Effector CD4-positive, alpha-beta T cell (primary cell): ENCODE measurements at regions not wholly inside any gene's neighbourhood (a gene's known extent, or its start where the extent isn't known, plus 50 kb on each side); places are given as distances from the start of the nearest gene placed in this dataset.
"Not testable (repeated sequence)": the region's sequence is repeated elsewhere in the genome, so short reads cannot be mapped to it uniquely, and the experiment has no call there.

Source experiments
- DNase-seq: peaks from one replicate; pipeline ENCODE4 v3.0.0-alpha.2; 2020

DNA sequence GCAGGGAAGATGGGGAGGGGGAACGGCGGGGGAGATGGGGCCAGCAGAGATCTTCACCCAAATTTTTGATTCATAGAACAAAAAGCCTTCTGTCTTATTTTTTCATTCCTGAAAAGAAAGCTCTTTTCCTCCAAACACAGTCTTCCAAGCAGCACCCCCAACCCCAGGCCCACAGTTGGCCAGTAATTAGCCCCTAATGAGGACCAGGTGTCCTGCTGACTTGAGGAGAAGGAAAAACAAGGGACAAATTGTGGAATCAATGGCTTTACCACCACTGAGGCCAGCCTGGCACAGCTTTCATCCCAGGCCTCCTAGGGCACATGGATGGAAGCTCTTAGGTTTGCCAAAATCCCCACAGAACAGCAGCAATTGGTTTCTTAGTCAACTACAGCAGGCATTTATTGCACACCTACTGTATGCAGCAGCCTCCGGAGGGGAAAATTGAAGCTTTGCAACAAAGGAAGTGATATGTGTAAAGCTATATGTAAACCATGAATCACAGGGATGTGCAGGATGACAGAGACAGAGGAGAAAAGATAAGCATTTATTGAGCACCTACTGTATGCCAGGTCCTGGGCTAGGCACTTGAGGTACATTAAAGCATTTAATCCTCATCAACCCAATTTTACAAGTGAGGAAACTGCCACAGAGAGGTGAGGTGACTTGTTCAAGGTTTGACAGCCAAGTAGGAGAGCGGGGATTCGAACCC is 199.5 kb downstream of the TBC1D2B start:
- DNase-seq = no peak

DNA sequence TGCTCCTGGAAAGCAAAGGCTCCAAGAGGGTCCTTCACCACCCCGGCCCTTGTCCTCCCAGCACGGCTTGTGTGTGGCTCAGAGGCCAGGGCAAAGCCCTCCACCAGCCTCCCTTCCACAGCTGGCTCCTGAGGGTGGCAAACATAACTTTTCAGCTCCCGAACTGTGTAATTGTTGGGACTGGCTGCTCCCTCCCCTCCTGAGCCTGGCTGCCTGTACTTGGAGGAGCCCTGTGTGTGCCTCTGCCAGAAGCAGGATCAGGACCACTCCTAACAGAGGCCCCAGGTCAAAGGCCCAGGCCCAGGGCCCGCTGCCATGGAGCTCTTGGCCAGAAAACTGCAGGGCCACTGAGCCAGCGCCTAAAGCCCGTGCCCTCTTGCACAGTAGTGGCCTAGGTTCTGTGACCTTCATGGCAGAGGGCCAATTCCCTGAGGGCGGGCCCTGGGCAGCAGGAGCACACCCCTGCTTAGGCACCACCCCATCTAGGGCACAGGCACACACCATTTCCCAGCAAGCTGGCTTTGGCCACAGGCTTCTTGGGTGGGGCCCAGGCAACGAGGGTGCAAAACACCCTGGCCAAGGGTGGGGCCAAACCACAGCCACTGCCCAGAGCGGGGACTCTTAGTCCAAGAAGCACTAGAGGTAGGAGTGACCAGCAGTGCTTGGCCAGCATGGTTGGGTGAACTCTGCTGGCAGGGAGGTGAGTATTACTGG is 201.2 kb downstream of the TBC1D2B start:
- DNase-seq = not testable (repeated sequence)

DNA sequence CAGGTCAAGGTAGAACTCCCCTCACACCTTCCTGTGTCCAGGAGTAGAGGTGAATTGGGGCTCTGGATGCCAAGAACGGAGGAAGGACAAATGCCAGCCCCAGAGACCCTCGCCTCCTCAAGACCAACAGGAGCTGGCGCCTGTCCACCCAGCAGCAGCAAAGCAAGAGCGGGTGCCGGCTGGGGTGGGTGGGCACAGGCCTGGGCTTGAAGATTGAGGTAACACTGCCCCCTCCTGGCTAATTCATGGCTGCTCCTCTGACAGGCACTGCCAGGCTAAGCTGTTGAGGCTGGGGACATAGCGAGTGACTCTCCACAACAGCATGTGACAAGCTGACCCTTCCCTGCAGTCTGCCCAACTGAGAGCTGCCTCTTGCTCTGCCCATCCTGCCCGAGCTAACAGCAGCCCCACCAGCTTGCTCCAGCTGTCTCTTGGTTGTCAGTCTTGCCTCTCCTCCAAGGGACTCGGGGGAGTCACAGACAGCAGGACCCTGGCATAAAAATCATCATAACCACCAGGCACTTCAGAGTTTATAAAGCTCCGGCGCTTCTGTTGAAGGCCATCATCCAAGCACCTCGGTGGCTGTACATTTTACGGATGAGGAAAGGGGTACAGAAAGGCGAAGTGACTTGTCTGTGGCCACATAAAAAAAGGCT is 202.3 kb downstream of the TBC1D2B start:
- DNase-seq = not testable (repeated sequence)

DNA sequence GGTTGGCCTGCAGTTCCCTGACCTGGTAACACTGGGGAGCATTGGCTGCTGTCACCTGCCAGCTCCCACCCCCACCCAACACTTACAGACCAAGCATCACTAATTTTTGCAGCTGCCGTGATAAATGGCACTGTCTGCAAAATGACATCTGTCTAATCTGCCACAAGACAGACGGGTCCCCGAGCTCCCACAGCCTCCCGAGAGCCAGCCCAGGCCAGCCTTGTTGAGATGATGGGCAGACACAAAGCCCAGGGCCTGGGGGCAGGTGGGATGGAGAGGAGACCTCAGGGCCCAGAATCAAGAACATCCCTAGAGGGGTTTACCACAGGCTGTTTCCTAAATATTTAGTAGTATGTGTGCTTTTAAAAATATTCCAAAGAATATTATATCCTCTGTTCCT is 203.4 kb downstream of the TBC1D2B start:
- no peak for DNase-seq

DNA sequence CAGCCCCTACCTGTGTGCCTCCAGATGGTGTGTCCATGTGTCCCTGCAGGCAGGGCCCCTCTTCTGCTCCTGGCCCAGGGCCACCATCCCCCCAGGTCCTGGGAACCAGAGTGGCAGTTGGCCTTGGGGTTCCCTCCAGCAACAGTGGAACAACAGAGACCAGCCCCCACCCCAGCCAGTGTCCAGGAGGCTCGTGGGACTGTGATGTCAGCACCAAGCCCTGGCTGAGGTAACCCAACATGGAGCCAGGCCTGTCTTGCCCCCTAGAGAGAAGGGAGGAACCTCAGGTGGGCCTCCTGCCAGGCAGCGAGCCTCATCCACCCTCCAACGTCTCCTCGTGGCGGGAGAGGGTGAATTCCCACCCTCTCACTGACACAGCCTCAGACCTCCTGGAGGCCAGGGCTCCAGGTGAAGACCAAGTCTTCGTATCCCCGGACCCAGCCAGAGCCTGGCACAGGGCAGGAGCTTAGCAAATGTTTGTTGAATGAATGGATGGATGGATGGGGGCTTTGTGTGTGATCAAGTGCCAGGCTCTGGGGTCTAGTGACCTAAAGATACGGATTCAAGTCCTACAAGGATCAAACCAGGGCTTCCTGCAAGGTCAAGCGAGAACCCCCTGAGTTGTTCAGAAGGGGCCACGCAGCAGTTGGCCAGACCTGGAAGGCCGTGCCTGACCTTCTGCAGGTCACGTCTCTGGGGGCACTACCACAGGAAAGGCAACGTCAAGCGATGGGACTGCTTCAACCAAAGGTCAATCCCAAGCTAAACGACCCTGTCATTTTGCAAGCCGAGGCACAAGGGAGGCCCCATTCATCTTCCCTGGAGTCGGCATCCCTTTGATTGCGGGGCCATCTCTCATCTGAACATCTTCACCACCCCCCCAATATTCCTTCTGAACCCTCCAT is 204.7 kb downstream of the TBC1D2B start:
- not testable (repeated sequence) for DNase-seq

DNA sequence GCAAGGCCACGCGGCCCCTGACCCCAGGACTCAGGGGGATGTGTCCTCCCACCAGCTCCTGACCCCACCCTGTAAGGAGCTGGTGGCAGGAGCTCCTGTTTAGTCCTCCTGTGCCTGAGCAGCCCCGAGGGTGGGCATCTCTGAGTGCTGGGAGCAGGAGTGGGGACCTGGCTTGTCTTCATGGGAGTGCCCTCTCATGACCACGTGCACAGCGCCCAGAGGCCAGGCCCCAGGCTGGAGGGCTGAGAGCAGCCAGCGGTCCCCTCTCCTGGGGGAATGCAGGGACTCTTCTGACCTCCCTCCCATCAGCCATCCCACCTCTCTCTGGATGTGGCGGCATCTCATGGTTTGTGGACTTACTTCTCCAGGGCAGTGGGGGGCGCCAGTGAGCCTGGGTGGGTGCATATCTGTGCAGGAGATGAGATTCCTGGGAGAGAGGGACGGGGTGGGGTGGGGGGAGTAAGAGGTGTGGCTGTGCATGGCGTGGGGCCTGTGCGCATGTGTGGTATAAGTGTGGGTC is 205.6 kb downstream of the TBC1D2B start:
- no peak for DNase-seq

DNA sequence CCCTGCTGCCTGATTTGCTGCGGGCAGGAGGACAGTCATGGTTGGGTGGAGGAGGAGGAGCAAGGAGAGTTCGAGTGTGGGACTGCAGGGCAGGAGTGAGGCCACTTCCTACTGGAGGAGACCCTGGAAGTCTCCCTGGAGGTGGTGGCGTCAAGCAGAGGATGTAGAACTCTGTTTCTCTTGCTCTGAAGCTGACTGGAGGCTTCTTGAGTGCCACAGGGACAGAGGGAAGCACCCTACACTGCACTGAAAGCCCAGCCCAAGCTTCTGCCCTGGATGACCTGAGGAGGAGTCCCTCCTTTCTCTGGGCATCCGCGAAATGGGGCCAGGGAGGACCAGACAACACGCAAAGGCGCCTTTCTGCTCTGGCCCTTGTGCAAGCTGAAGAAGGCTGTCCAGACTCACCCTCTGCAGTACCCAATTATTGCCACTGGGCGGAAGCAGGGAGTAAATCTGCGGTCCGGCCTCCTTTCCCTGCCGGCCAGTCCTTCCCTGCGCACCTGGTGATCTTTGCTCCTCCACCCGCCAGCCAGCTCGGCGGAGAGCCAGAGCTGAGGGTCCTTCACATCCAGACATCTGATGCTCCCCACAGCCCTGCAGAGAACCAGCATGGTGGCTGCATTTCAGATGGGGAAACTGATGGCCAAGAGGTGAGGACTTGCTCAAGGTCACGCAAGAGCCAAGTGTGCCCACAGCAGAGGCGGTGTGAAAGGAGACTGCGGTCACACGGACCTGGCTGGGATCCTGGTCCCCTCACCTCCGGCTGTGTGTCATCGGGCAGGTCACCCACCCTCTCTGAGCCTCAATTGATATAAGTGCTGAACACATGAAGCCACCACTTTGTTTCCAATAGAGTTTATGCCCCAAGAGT is 207.1 kb downstream of the TBC1D2B start:
- no peak for DNase-seq

DNA sequence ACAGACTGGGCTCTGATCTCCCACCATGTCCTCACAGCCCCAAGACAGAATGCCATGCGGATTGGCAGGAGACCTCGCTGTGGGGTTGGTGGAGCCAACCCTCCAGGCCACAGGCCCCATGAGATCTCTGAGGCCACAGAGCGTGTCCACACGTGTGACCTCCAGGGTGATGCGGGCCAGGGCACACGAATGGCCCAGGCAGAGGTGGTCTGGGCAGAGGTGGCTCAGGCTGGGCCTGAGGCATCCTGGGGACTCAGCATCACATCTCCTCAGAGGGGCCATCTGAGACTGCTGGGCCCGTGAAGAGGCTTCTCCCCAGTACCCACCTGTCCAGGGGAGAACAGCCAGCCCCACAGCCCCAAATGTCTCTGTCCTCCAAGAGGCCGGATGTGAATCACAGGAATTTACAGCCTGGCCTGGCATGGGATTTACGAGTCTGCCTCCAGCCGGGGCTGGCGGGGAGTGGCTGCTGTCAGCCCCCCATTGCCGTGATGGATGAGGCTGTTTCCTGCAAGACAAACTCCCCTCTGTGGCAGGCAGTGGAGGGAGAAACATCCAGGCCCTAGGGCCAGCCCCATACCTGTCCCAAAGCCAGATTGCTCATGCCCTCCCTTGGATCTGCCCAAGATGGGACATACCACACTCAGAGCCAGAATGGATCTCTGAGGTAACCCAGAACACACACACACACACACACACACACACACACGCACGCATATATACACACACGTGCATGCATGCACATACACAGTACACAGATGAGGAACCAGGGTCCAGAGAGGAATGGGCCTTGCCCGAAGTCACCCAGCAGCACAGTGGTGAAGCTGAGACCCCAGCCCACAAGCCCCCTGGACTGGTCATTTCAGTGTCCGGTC is 208.3 kb downstream of the TBC1D2B start:
- DNase-seq = no peak

DNA sequence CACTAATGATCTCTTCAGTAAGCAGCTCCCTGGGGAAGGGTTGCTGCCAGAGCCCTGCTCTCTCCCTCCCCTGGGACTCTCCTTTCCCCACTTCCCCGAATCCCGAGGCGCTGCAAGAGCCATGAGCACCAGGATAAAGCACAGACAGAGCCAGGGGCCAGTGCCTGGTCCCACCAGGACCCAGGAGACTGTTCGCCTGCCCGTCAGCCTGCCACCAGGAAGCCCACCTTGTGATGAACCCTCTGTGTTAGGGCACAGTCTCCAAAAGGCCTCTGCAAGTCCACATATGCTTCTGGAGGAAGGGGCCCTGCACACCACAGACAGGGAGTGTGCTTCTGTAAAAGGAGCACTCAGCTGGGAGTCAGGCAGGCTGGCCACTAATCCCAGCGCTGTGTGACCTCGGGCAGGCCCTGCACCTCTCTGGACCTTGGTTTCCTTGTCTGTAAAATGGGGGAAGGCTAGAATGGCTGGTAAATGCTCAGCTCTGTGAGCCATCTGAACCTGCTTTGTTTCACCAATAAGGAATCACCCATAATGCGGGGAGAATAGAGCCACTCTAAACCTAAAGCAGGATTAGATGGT is 209.4 kb downstream of the TBC1D2B start:
- not testable (repeated sequence) for DNase-seq

DNA sequence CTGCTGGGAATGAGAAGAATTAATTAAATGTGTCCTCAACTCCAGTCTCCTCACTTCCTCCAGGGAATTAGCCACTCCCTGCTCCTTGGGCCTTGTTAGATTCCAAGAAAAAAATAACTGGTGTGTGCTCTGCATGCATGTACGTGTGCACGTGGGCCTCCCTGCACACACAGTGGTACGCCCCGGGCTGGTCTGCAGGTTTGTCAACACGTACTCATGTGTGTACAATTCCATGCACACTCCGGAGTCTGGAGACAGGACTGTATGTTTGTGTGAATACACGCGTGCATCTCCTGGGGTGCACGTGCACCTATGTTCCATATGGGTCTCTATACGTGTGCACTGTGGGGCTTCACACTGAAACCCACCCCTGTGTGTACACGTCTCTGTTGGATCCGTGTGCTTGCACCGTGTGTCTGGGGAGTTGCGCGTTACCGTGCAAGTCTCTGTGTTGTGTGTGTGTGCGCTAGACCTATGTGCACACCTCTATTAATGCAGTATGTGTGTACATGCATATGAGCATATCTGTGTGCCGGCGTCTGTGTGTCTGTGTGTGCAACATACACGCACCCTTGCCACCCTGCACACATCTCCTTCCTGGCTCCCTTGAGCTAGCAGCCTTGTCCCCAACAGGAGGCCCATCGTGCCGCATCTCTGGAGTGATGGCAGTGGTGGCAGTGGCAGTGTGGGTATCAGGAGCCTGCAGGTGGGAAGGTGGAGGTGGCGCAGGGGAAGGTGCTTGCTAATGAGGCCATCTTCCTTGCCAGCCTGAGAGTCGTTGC is 210.1 kb downstream of the TBC1D2B start:
- no peak for DNase-seq

DNA sequence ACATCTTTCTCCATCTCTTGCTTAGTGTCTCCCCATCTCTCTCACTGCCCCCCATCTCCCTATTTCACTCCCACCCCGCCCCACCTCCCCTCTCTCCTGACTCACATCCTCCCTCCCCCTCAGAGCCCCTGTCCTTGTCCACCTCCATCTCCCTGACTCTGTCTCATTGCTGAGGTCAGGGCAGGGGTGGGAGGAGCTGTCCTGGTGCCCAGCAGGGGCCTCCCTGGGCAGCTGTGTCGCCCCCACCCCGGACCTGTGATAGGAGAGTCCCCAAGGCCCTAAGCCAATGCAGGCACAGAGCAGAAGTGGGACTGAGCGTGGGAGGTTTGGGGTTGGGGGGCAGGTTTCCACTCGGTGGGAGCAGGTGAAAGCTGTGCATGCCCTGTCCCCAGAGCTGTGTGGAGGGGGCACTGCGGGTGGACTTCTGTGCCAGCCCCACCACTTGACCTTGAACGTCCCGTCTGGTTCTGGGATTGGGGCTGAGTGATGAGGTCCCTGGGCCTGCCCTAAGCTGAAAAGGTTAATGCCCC is 210.8 kb downstream of the TBC1D2B start:
- no peak for DNase-seq

DNA sequence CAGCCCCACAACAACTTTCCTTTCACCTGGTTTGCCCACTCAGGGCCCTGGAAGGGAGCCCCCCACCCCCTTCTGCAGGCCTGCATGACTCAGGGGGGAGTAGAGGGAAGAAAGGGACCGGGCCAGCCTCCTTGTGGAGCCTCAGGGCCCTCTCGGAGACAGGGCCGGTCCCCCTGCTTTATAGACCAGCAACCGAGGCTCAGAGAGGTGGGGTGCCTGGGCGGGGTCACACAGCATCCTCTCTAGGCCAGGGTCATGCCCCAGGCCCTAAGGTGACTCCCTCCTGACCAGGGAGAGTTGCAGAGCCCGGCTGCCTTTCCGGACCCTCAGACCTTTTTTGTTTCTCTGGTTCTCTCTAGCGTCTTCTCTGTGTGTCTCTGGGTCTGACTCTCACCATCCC is 211.3 kb downstream of the TBC1D2B start:
- no peak for DNase-seq

DNA sequence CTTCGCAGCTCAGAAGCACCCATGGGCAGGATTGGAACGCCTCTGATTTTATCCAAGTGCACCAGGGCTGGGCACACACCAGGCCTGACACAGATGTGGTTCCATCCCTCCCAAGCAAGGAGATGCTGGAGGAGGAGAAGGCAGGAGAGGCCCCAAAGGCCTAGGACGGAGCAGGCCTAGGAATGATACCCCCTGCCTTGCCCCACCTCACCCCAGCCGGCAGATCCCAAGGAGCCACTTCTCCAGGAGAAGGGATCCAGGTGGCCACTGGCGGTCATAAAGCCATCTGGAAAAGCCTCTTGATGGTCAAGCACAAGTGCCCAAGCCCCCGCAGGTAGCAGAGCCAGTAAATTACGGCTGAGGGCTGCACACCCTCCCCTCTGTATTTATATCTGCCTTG is 211.8 kb downstream of the TBC1D2B start:
- DNase-seq = no peak

DNA sequence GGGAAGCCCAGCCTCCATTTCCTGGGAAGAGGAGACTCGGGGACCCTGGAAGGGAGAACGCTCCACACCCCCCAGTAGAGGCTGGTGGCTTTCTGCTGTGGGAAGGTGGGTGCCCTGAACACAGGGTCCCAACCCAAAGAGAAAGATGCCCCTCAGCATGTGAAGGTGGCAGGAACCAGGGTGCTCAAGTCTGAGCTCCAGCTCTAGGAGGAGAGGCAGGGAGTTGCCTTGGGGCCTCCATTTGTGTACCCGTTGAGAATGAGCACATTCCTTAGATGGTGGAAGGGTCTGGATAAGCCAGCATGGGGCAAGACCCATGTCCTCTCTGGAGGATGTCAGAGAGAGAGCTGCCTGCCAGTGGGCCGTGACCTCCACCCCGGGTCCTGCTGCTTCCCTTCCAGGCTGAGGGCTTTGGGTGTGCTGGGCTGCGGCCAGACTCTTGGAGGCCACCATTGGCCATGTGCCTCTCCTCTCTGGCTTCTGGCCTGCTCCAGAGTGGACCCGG is 212.4 kb downstream of the TBC1D2B start:
- DNase-seq = no peak

DNA sequence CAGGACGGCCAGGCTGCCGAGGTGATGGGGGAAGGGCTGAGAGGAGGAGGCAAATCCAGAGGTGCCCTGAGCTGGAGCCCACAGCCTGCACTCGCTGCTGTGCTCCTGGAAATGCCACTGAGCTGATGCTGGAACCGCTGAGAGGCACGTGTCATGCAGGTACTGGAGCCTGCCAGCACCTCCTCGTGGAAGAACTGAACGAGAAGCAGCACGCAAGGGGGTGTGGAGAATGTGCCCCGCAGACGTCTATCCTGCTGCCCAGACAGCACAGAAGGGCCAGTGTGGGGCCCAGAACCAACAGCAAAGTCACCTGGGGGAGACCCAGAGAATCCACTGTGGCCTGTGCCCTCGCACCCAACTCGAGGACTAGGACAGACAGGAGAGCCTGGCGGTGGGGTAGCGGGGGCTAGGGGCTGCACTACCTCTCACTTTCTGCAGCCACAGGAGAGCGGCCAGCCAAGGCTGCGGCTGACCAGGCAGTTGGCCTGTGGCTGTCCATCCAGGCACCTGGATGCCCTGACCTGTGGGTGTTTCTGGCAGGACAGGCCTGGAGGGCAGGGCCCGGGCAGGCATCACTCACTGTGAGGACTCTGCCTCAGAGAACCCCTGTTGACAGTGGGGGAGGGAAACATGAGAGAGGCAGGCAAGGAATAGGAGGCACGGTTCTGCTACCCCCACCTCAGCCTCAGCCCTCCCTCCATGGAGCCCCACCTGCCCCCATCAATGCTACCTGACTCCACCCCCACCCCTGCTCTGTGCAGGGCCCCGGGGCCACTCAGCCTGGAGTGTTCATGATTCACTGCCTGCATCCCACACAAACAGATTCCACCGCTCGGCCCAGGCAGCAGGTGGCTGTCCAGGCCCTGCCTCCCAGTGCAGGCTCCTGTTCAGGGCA is 213.1 kb downstream of the TBC1D2B start:
- no peak for DNase-seq

DNA sequence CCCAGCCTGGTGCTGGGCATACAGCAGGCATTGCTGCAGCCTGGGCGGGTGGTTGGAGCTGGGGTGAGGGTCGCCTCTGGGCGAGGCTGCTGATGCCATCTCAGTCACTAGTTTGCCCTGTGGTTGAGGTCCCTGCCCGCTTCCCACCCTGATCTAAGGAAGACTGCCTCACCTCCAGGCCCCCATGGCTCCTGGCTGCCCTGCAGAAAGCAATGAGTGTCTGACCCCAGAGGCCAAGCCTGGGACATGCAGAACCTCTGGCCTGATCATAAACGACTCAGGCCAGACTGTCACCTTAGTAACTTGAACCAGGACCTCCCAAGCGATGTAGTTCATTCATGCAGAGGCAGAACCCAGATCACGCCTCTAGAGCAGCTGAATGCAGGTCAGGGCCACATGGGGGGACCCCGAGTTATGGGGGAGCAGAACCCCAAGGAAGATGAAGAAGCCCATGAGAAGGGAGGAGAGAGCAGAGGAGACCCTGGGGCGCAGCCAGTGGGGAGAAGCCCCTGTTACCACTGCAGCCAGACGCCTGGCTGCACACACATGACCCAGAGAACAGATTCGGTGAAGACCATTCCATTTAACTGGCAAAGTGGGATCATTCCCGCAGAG is 213.9 kb downstream of the TBC1D2B start:
- DNase-seq = no peak

DNA sequence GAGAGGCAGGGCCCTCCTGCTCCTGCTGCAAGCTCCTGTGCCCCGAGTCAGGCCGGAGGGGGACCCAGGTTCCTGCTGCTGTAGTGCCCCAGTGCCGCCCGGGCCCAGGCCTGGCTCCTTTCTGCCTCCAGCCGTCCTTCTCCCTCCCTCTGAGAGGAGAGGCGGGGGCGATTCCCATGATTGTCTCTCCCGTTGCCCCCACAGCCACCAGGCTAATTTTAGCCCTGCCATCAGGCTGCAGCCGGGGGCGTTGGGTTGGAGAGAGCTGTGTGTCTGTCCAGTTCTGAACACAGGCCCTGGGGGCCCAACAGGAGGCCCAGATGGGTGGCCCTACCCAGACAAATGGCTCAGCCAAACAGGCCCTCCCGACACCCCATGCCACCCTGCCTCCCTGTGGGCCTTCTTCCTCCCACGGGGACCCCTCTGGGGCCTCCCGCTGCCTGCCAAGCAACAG is 214.8 kb downstream of the TBC1D2B start:
- no peak for DNase-seq
